Esophagus squamous epithelium (tissue), 4 donors: ENCODE measurements at regions not wholly inside any gene's neighbourhood (a gene's known extent, or its start where the extent isn't known, plus 50 kb on each side); places are given as distances from the start of the nearest gene placed in this dataset.

Experiments used
- POLR2A ChIP-seq, 4 donors: fragments of 450-650 bp; IDR thresholded peaks; one replicate each; pipeline ENCODE4 v1.6.1; 2017; ENCODE audit warnings: antibody characterized with exemption in 4 of 4, mild to moderate bottlenecking in 4 of 4, moderate library complexity in 3 of 4
- TF ChIP-seq, protein P1 (sequence below), 6 experiments: fragments of 450-650 bp in 4 of 6; fragments of 200-600 bp in 2 of 6; sonication (generic) in 2 of 6; IDR thresholded peaks; one replicate each; pipeline ENCODE4 v1.5.1; 2016 to 2019; ENCODE audit warnings: antibody characterized with exemption in 6 of 6, mild to moderate bottlenecking in 4 of 6, moderate library complexity in 4 of 6

- TF ChIP-seq POLR2A (IDR thresholded peaks at IDR 0.05), result no peak
- TF ChIP-seq, protein P1, sequence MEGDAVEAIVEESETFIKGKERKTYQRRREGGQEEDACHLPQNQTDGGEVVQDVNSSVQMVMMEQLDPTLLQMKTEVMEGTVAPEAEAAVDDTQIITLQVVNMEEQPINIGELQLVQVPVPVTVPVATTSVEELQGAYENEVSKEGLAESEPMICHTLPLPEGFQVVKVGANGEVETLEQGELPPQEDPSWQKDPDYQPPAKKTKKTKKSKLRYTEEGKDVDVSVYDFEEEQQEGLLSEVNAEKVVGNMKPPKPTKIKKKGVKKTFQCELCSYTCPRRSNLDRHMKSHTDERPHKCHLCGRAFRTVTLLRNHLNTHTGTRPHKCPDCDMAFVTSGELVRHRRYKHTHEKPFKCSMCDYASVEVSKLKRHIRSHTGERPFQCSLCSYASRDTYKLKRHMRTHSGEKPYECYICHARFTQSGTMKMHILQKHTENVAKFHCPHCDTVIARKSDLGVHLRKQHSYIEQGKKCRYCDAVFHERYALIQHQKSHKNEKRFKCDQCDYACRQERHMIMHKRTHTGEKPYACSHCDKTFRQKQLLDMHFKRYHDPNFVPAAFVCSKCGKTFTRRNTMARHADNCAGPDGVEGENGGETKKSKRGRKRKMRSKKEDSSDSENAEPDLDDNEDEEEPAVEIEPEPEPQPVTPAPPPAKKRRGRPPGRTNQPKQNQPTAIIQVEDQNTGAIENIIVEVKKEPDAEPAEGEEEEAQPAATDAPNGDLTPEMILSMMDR (IDR thresholded peaks at IDR 0.05), result no peak
Observed at GRCh38 chr10:4028854-4029583, 244.0 kb upstream of the KLF6 start.
